PC-9 (cell line): ENCODE measurements at regions not wholly inside any gene's neighbourhood (a gene's known extent, or its start where the extent isn't known, plus 50 kb on each side); places are given as distances from the start of the nearest gene placed in this dataset.

Experiments
- BruUV-seq: library from RNA; stranded (reverse); fragments of 400-500 nt; replicated peaks from 2 replicates; lab custom pipeline; 2021; lab: Mats Ljungman, UMichigan
- CTCF ChIA-PET: fragments of 300-600 bp; sonication (Branson Sonifier 250); formaldehyde crosslinking; loops from one replicate; lab custom pipeline; 2022; ENCODE audit warnings: antibody characterized with exemption; lab: Charles Lee
- POLR2A ChIA-PET: fragments of 300-600 bp; sonication (Branson Sonifier 250); formaldehyde crosslinking; loops from one replicate; lab custom pipeline; 2022; ENCODE audit warnings: antibody characterized with exemption; ENCODE audit not compliant: unreplicated experiment; lab: Charles Lee
- DNase-seq, 2 experiments: peaks; one replicate each; pipeline versions ENCODE4 v3.0.0 to v3.0.0-alpha.2; 2015 to 2022; ENCODE audit warnings: mixed read lengths in 1 of 2
- H2AFZ ChIP-seq: fragments of 200-600 bp; sonication (generic); 2 replicates; pipeline ENCODE4 v1.8.1; 2017; ENCODE audit warnings: antibody characterized with exemption
- H3F3A ChIP-seq: fragments of 200-600 bp; sonication (generic); 2 replicates; pipeline ENCODE4 v1.8.1; 2017; ENCODE audit warnings: antibody characterized with exemption, mild to moderate bottlenecking, low read depth; ENCODE audit not compliant: insufficient read depth
- H3K27ac ChIP-seq: fragments of 200-600 bp; sonication (generic); 2 replicates; pipeline ENCODE4 v1.6.1; 2016; ENCODE audit warnings: mixed run types
- H3K27me3 ChIP-seq: fragments of 200-600 bp; sonication (generic); 2 replicates; pipeline ENCODE4 v1.6.1; 2016; ENCODE audit warnings: low read depth, mixed run types; ENCODE audit not compliant: insufficient read depth
- H3K36me3 ChIP-seq: fragments of 200-600 bp; sonication (generic); 2 replicates; pipeline ENCODE4 v1.6.1; 2016; ENCODE audit warnings: low read depth, mixed run types
- H3K4me1 ChIP-seq: fragments of 200-600 bp; sonication (generic); replicated peaks from 2 replicates; pipeline ENCODE4 v1.6.1; 2016; ENCODE audit warnings: mixed run types; ENCODE audit not compliant: insufficient read depth
- H3K4me2 ChIP-seq: fragments of 200-600 bp; sonication (generic); 2 replicates; pipeline ENCODE4 v1.6.1; 2017; ENCODE audit warnings: mixed run types
- H3K4me3 ChIP-seq: fragments of 200-600 bp; sonication (generic); 2 replicates; pipeline ENCODE4 v1.6.1; 2016; ENCODE audit warnings: mixed run types
- H3K79me2 ChIP-seq: fragments of 200-600 bp; sonication (generic); 2 replicates; pipeline ENCODE4 v1.6.1; 2017; ENCODE audit warnings: low read depth, mixed run types
- H3K9me2 ChIP-seq: fragments of 200-600 bp; sonication (generic); 2 replicates; pipeline ENCODE4 v1.8.1; 2017; ENCODE audit warnings: mild to moderate bottlenecking; ENCODE audit not compliant: insufficient read depth
- H3K9me3 ChIP-seq: fragments of 200-600 bp; sonication (generic); 2 replicates; pipeline ENCODE4 v1.8.1; 2016; ENCODE audit warnings: low read depth; ENCODE audit not compliant: insufficient read depth
- H4K20me1 ChIP-seq: fragments of 200-600 bp; sonication (generic); 2 replicates; pipeline ENCODE4 v1.8.1; 2017; ENCODE audit not compliant: insufficient read depth
- EZH2 ChIP-seq: fragments of 200-600 bp; sonication (generic); IDR thresholded peaks from 2 replicates; pipeline ENCODE4 v1.8.0; 2017; ENCODE audit warnings: antibody characterized with exemption, low read depth
- intact Hi-C: fragments of 100-400 bp; cut with micrococcal nuclease; formaldehyde crosslinking; loops from one replicate; pipeline ENCODE4 v1.10.0; 2022; ENCODE audit not compliant: unreplicated experiment
- TF ChIP-seq, protein P1 (sequence below): fragments of 200-600 bp; sonication (generic); conservative IDR thresholded peaks from 2 replicates; pipeline ENCODE4 v1.6.1; 2017; ENCODE audit warnings: mixed run types, antibody characterized with exemption, mild to moderate bottlenecking, moderate library complexity

DNA sequence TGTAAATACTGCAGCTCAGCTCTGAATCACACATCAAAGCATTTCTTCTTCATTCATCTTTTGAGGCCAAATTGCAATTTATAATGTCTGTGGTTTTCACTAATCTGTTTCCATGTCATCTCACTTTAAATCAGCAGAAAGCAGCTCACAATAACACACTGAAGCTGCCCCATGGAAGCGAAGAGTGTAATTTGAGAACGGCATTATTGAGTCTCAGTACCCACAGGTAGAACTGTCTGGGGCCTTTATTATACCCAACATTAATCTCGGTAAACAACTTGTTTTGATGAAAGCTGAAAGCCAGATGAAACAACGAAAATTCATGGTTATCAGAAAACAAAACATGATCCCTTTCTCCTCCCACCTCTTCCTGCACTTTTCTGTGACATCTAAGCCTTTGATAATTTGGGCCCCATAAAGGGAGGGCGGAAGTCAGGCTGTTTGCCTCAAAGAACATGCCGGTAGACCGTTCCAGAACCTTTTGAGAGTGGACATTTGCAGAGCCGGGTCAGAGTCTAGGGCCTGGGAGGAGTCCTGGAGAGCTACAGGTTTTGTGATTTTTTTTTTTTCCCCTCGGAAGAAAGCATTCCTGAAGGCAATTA is 68.2 kb upstream of the SESN3 start:
- no TSS peak for BruUV-seq
- intact Hi-C loops: no loop called here

DNA sequence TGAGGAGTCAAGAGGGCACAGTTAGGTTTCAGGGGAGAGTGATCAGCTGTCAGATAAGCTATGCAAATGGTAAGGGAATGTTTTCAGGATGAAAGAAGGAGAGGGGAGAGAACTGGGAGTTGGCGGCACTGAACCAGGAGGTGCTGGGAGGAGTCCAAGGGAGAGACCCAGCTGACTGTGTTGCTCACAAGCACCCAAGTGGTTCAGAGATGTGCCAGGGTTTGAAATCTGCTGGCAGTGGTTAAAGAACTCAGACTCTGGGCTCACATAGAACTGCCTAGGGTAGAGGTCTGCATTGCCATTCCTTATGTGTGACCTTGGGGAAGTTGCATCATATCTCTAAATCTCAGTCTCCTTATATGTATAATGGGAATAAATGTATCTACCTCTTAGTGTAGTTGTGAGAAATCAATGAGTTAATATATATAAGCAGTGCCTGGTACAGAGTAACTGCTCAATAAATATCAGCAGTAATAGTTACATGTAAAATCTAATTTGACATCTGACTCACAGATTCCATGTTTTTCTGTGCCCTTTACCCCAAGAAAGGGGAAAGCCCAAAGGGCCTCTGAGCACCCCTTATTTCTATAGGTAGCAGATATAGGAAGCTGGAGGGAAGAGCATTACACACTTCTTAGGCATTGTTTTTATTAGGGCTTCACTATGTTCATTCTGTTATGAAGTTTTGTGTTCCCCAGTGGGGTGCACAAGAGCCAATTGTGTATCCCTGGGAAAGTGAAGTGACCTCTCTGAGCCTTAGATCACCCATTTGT is 66.9 kb upstream of the SESN3 start:
- Histone ChIP-seq H4K20me1 (no peaks in the 10 kb centered on the region), H3K4me1 (no peaks in the 10 kb centered on the region), H3K4me3 (no peak overlapping the region), H2AFZ (no peak overlapping the region), H3K27ac (no peak overlapping the region), H3K9me3 (no peaks in the 10 kb centered on the region), H3K9me2 (no peaks in the 10 kb centered on the region), H3K27me3 (0 out of 2 replicates have a peak, but pooled peaks cover 8% of the 10 kb centered on the region), H3K36me3 (no peaks in the 10 kb centered on the region), H3K4me2 (no peak overlapping the region), H3K79me2 (no peaks in the 10 kb centered on the region), H3F3A (no peaks in the 10 kb centered on the region)
- TF ChIP-seq, protein P1, sequence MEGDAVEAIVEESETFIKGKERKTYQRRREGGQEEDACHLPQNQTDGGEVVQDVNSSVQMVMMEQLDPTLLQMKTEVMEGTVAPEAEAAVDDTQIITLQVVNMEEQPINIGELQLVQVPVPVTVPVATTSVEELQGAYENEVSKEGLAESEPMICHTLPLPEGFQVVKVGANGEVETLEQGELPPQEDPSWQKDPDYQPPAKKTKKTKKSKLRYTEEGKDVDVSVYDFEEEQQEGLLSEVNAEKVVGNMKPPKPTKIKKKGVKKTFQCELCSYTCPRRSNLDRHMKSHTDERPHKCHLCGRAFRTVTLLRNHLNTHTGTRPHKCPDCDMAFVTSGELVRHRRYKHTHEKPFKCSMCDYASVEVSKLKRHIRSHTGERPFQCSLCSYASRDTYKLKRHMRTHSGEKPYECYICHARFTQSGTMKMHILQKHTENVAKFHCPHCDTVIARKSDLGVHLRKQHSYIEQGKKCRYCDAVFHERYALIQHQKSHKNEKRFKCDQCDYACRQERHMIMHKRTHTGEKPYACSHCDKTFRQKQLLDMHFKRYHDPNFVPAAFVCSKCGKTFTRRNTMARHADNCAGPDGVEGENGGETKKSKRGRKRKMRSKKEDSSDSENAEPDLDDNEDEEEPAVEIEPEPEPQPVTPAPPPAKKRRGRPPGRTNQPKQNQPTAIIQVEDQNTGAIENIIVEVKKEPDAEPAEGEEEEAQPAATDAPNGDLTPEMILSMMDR: no peak
- no peak for TF ChIP-seq EZH2
- ChIA-PET CTCF (no interaction called here), POLR2A (no interaction called here)
- intact Hi-C loops: no loop called here
- BruUV-seq: no TSS peak
- no peak for DNase-seq

More for the DNA sequence above, 68.2 kb upstream of the SESN3 start:
- Histone ChIP-seq H3K4me2 (no peak overlapping the region), H3K27ac (no peak overlapping the region), H3K4me1 (no peaks in the 10 kb centered on the region), H3K9me3 (no peaks in the 10 kb centered on the region), H3F3A (no peaks in the 10 kb centered on the region), H3K4me3 (no peak overlapping the region), H3K27me3 (0 out of 2 replicates have a peak, but pooled peaks cover 8% of the 10 kb centered on the region), H3K9me2 (no peaks in the 10 kb centered on the region), H3K36me3 (no peaks in the 10 kb centered on the region), H2AFZ (no peak overlapping the region), H3K79me2 (no peaks in the 10 kb centered on the region), H4K20me1 (no peaks in the 10 kb centered on the region)
- CTCF ChIA-PET: no interaction called here
- no peak for DNase-seq
- TF ChIP-seq, protein P1: no peak
- no peak for TF ChIP-seq EZH2
- POLR2A ChIA-PET: no interaction called here

DNA sequence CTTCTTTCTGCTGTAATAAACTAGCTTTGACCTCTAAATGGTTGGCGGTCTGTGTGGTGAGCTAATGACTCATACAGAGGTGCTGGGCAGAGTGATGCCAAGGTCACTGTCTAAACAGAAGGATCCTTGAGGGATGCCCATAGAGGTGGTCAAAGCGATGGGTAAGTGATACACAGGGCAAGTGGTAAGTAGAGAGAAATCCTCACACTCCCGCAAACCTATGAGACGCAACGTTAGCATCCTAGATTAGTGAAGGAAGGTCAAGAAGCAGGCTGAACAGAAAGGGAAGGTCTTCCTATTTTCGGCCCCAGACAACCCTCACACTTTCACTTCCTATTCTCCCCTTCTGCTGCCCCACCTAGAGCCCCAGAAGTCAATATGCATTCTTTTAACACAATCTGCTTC is 65.6 kb upstream of the SESN3 start:
- no peaks in the 10 kb centered on the region for H3K79me2 ChIP-seq
- BruUV-seq: no TSS peak
- intact Hi-C loops: no loop called here
- H3K4me2 ChIP-seq: no peak overlapping the region
- no peaks in the 10 kb centered on the region for H3F3A ChIP-seq
- H3K27ac ChIP-seq: no peak overlapping the region
- no peaks in the 10 kb centered on the region for H4K20me1 ChIP-seq
- no peak for DNase-seq
- CTCF ChIA-PET: no interaction called here
- no peak overlapping the region for H2AFZ ChIP-seq
- H3K27me3 ChIP-seq: peaks cover 12% of the 10 kb centered on the region; the same call in 1 of the 2 replicates
- TF ChIP-seq EZH2: no peak
- TF ChIP-seq, protein P1: no peak
- no peak overlapping the region for H3K4me3 ChIP-seq
- H3K4me1 ChIP-seq: no peaks in the 10 kb centered on the region
- H3K9me2 ChIP-seq: no peaks in the 10 kb centered on the region
- POLR2A ChIA-PET: no interaction called here
- H3K36me3 ChIP-seq: no peaks in the 10 kb centered on the region
- H3K9me3 ChIP-seq: no peaks in the 10 kb centered on the region
